H1 (cell line): ENCODE measurements at regions not wholly inside any gene's neighbourhood (a gene's known extent, or its start where the extent isn't known, plus 50 kb on each side); places are given as distances from the start of the nearest gene placed in this dataset.

Source experiments
- CBX8 ChIP-seq: fragments of 300-800, 300-1000 bp; sonication (generic); IDR thresholded peaks from 2 replicates; pipeline ENCODE4 v1.7.1; 2016; ENCODE audit warnings: low read depth, low read length, borderline replicate concordance
- CTCF ChIP-seq, 3 experiments: IDR thresholded peaks; 1 replicate in 2 of 3; 2 replicates in 1 of 3; pipeline versions ENCODE4 v1.5.1 to v1.6.1; 2011; ENCODE audit warnings: low read length in 3 of 3, mild to moderate bottlenecking in 3 of 3, inconsistent platforms in 2 of 3, low read depth in 1 of 3, moderate library complexity in 1 of 3; ENCODE audit not compliant: insufficient read depth in 1 of 3; ENCODE audit errors: control extremely low read depth in 1 of 3
- EZH2 ChIP-seq: fragments of 200-600 bp; sonication (generic); IDR thresholded peaks from 2 replicates; pipeline ENCODE4 v1.7.1; 2012; ENCODE audit warnings: low read depth, mild to moderate bottlenecking, moderate library complexity, low read length, inconsistent platforms; ENCODE audit not compliant: severe bottlenecking
- JUND ChIP-seq: IDR thresholded peaks from 2 replicates; pipeline ENCODE4 v1.6.1; 2011; ENCODE audit warnings: mild to moderate bottlenecking, improper control_type of control experiment, low read length
- POLR2A ChIP-seq, 2 experiments: IDR thresholded peaks; 1 replicate in 1 of 2; 2 replicates in 1 of 2; pipeline ENCODE4 v1.6.1; 2011; ENCODE audit warnings: low read depth in 2 of 2, low read length in 2 of 2, mild to moderate bottlenecking in 2 of 2; ENCODE audit errors: control extremely low read depth in 1 of 2
- POLR2AphosphoS5 ChIP-seq: IDR thresholded peaks from 2 replicates; pipeline ENCODE4 v1.6.1; 2011; ENCODE audit warnings: low read depth, low read length
- POU5F1 ChIP-seq: IDR thresholded peaks from 2 replicates; pipeline ENCODE4 v1.6.1; 2011; ENCODE audit warnings: low read depth, mild to moderate bottlenecking, low read length, moderate library complexity
- RAD21 ChIP-seq, 2 experiments: IDR thresholded peaks in 1 of 2; conservative IDR thresholded peaks in 1 of 2; 2 replicates each; pipeline ENCODE4 v1.6.1; 2011; ENCODE audit warnings: low read depth in 2 of 2, low read length in 2 of 2, improper control_type of control experiment in 1 of 2, inconsistent platforms in 1 of 2, mild to moderate bottlenecking in 1 of 2, moderate library complexity in 1 of 2
- SP2 ChIP-seq: IDR thresholded peaks from 2 replicates; pipeline ENCODE4 v1.6.1; 2012; ENCODE audit warnings: mild to moderate bottlenecking, low read length, inconsistent platforms
- TCF12 ChIP-seq: IDR thresholded peaks from 2 replicates; pipeline ENCODE4 v1.6.1; 2011; ENCODE audit warnings: low read depth, mild to moderate bottlenecking, low read length
- TF ChIP-seq, protein P1 (sequence below): IDR thresholded peaks from 2 replicates; pipeline ENCODE4 v1.6.1; 2012; ENCODE audit warnings: inconsistent platforms

- TF ChIP-seq POLR2AphosphoS5 (no peak), RAD21 (IDR thresholded peaks at IDR 0.05 in 1 of 2, conservative IDR thresholded peaks at IDR 0.05 in 1 of 2; ENCODE audit: low read depth in 2 of 2, low read length in 2 of 2) (no peak), CTCF (IDR thresholded peaks at IDR 0.05; ENCODE audit: control extremely low read depth in 1 of 3, insufficient read depth in 1 of 3, low read depth in 1 of 3, low read length in 3 of 3) (no peak), POLR2A (IDR thresholded peaks at IDR 0.05; ENCODE audit: control extremely low read depth in 1 of 2, low read depth in 2 of 2, low read length in 2 of 2) (no peak), TCF12 (no peak), CBX8 (no peak), JUND (no peak), EZH2 (no peak), SP2 (no peak), POU5F1 (no peak)
- TF ChIP-seq, protein P1, sequence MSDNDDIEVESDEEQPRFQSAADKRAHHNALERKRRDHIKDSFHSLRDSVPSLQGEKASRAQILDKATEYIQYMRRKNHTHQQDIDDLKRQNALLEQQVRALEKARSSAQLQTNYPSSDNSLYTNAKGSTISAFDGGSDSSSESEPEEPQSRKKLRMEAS: no peak
Measured at GRCh38 chr10:129085811-129086210, 381.2 kb upstream of the MGMT start.
